ENCODE measurements at regions not wholly inside any gene's neighbourhood (a gene's known extent, or its start where the extent isn't known, plus 50 kb on each side); places are given as distances from the start of the nearest gene placed in this dataset.
A peak's percentile ranks its signal among the peaks of the same experiment; 100 is the strongest.
"Not testable (repeated sequence)": the region's sequence is repeated elsewhere in the genome, so short reads cannot be mapped to it uniquely, and the experiment has no call there.

GRCh38 chr9:87370049-87370685 lies 127.5 kb upstream of the DAPK1 start:
- WGBS, 2 donors (ENCODE audit: extremely low coverage in 2 of 2, insufficient read length in 2 of 2, insufficient replicate concordance in 1 of 2): no CpG with 5 or more reads among the region's 9 CpGs
- no peak for DNase-seq (ENCODE audit: low spot score)
- no peak overlapping the region for H2AFZ ChIP-seq (ENCODE audit: low read length)
- H3K4me1 ChIP-seq (ENCODE audit: control insufficient read depth in 2 of 2, insufficient read depth in 1 of 2, low read depth in 1 of 2, low read length in 2 of 2): no peaks in the 10 kb centered on the region
- no peak overlapping the region for H3K14ac ChIP-seq (ENCODE audit: low read length)
- no peak overlapping the region for H2AK5ac ChIP-seq (ENCODE audit: low read depth, low read length)
- H3K27ac ChIP-seq (replicated peaks; ENCODE audit: low read length): no peak overlapping the region
- no peak overlapping the region for H2BK120ac ChIP-seq (ENCODE audit: low read depth, low read length)
- H3K79me1 ChIP-seq (ENCODE audit: low read depth, low read length): no peaks in the 10 kb centered on the region
- no peak overlapping the region for H3K4ac ChIP-seq (ENCODE audit: low read length)
- H4K91ac ChIP-seq (ENCODE audit: low read depth, low read length, poor library complexity): no peak overlapping the region
- no peak overlapping the region for H2BK15ac ChIP-seq (ENCODE audit: low read length)
- H3K27me3 ChIP-seq (ENCODE audit: control insufficient read depth in 3 of 3, insufficient read depth in 3 of 3, low read depth in 1 of 3, low read length in 3 of 3): no peaks in the 10 kb centered on the region
- H3K9me3 ChIP-seq (replicated peaks in 1 of 2; ENCODE audit: control insufficient read depth in 2 of 2, insufficient read depth in 1 of 2, low read depth in 1 of 2, low read length in 2 of 2): no peaks in the 10 kb centered on the region
- H3K9ac ChIP-seq (ENCODE audit: low read depth, low read length, poor library complexity): no peak overlapping the region
- H2BK5ac ChIP-seq (ENCODE audit: low read length): no peak overlapping the region
- no peak overlapping the region for H3K23ac ChIP-seq (ENCODE audit: low read depth, low read length, poor library complexity)
- H4K8ac ChIP-seq (ENCODE audit: low read depth, low read length): no peak overlapping the region
- H3K4me2 ChIP-seq (ENCODE audit: insufficient read depth, low read length, poor library complexity, severe bottlenecking): no peak overlapping the region
- H3K36me3 ChIP-seq (replicated peaks in 1 of 2; ENCODE audit: control insufficient read depth in 2 of 2, insufficient read depth in 2 of 2, low read length in 2 of 2): no peaks in the 10 kb centered on the region
- H2BK12ac ChIP-seq (ENCODE audit: low read length): no peak overlapping the region
- H3K18ac ChIP-seq (ENCODE audit: low read length): no peak overlapping the region
- H3K4me3 ChIP-seq (ENCODE audit: low read length in 2 of 2): peak overlapping the region in 1 of 2 donors; percentile 22

- WGBS, 2 donors (ENCODE audit: extremely low coverage in 2 of 2, insufficient read length in 2 of 2, insufficient replicate concordance in 1 of 2): no CpG with 5 or more reads among the region's 6 CpGs
- Histone ChIP-seq H4K8ac (ENCODE audit: low read depth, low read length) (no peak overlapping the region), H3K27ac (replicated peaks; ENCODE audit: low read length) (no peak overlapping the region), H3K4me2 (ENCODE audit: insufficient read depth, low read length, poor library complexity, severe bottlenecking) (no peak overlapping the region), H3K9ac (ENCODE audit: low read depth, low read length, poor library complexity) (no peak overlapping the region), H3K23ac (ENCODE audit: low read depth, low read length, poor library complexity) (no peak overlapping the region), H3K14ac (ENCODE audit: low read length) (no peak overlapping the region), H3K4ac (ENCODE audit: low read length) (no peak overlapping the region), H3K27me3 (ENCODE audit: control insufficient read depth in 3 of 3, insufficient read depth in 3 of 3, low read depth in 1 of 3, low read length in 3 of 3) (no peaks in the 10 kb centered on the region), H3K79me1 (ENCODE audit: low read depth, low read length) (no peaks in the 10 kb centered on the region), H2AFZ (ENCODE audit: low read length) (no peak overlapping the region), H3K18ac (ENCODE audit: low read length) (peak overlapping the region; percentile 38), H2AK5ac (ENCODE audit: low read depth, low read length) (no peak overlapping the region), H3K4me3 (ENCODE audit: low read length in 2 of 2) (no peak overlapping the region), H2BK12ac (ENCODE audit: low read length) (no peak overlapping the region), H3K36me3 (replicated peaks in 1 of 2; ENCODE audit: control insufficient read depth in 2 of 2, insufficient read depth in 2 of 2, low read length in 2 of 2) (no peaks in the 10 kb centered on the region), H3K4me1 (ENCODE audit: control insufficient read depth in 2 of 2, insufficient read depth in 1 of 2, low read depth in 1 of 2, low read length in 2 of 2) (no peaks in the 10 kb centered on the region), H3K9me3 (replicated peaks in 1 of 2; ENCODE audit: control insufficient read depth in 2 of 2, insufficient read depth in 1 of 2, low read depth in 1 of 2, low read length in 2 of 2) (no peaks in the 10 kb centered on the region), H2BK15ac (ENCODE audit: low read length) (no peak overlapping the region), H2BK5ac (ENCODE audit: low read length) (no peak overlapping the region), H4K91ac (ENCODE audit: low read depth, low read length, poor library complexity) (no peak overlapping the region), H2BK120ac (ENCODE audit: low read depth, low read length) (no peak overlapping the region)
- no peak for DNase-seq (ENCODE audit: low spot score)
Measured at GRCh38 chr9:87371795-87372355, 125.8 kb upstream of the DAPK1 start.

GRCh38 chr9:87372356-87372851 lies 125.3 kb upstream of the DAPK1 start:
- H3K4me3 ChIP-seq (ENCODE audit: low read length in 2 of 2): no peak overlapping the region
- no peaks in the 10 kb centered on the region for H3K4me1 ChIP-seq (ENCODE audit: control insufficient read depth in 2 of 2, insufficient read depth in 1 of 2, low read depth in 1 of 2, low read length in 2 of 2)
- H3K27ac ChIP-seq (replicated peaks; ENCODE audit: low read length): no peak overlapping the region
- no peak overlapping the region for H3K14ac ChIP-seq (ENCODE audit: low read length)
- H3K9me3 ChIP-seq (replicated peaks in 1 of 2; ENCODE audit: control insufficient read depth in 2 of 2, insufficient read depth in 1 of 2, low read depth in 1 of 2, low read length in 2 of 2): no peaks in the 10 kb centered on the region
- H3K4me2 ChIP-seq (ENCODE audit: insufficient read depth, low read length, poor library complexity, severe bottlenecking): no peak overlapping the region
- no peaks in the 10 kb centered on the region for H3K79me1 ChIP-seq (ENCODE audit: low read depth, low read length)
- DNase-seq (ENCODE audit: low spot score): no peak
- H4K91ac ChIP-seq (ENCODE audit: low read depth, low read length, poor library complexity): no peak overlapping the region
- H2AFZ ChIP-seq (ENCODE audit: low read length): no peak overlapping the region
- no peak overlapping the region for H2BK15ac ChIP-seq (ENCODE audit: low read length)
- H3K36me3 ChIP-seq (replicated peaks in 1 of 2; ENCODE audit: control insufficient read depth in 2 of 2, insufficient read depth in 2 of 2, low read length in 2 of 2): no peaks in the 10 kb centered on the region
- no peak overlapping the region for H2BK120ac ChIP-seq (ENCODE audit: low read depth, low read length)
- H3K23ac ChIP-seq (ENCODE audit: low read depth, low read length, poor library complexity): no peak overlapping the region
- H3K27me3 ChIP-seq (ENCODE audit: control insufficient read depth in 3 of 3, insufficient read depth in 3 of 3, low read depth in 1 of 3, low read length in 3 of 3): no peaks in the 10 kb centered on the region
- no peak overlapping the region for H3K9ac ChIP-seq (ENCODE audit: low read depth, low read length, poor library complexity)
- H2BK12ac ChIP-seq (ENCODE audit: low read length): no peak overlapping the region
- no peak overlapping the region for H3K4ac ChIP-seq (ENCODE audit: low read length)
- H2BK5ac ChIP-seq (ENCODE audit: low read length): no peak overlapping the region
- no peak overlapping the region for H3K18ac ChIP-seq (ENCODE audit: low read length)
- no CpG with 5 or more reads among the region's 10 CpGs for WGBS, 2 donors (ENCODE audit: extremely low coverage in 2 of 2, insufficient read length in 2 of 2, insufficient replicate concordance in 1 of 2)
- H2AK5ac ChIP-seq (ENCODE audit: low read depth, low read length): no peak overlapping the region
- no peak overlapping the region for H4K8ac ChIP-seq (ENCODE audit: low read depth, low read length)

GRCh38 chr9:87374023-87374919 lies 123.4 kb upstream of the DAPK1 start:
- DNase-seq (ENCODE audit: low spot score); H4K91ac ChIP-seq (ENCODE audit: low read depth, low read length, poor library complexity); H3K4ac ChIP-seq (ENCODE audit: low read length); H4K8ac ChIP-seq (ENCODE audit: low read depth, low read length); H3K18ac ChIP-seq (ENCODE audit: low read length); H3K23ac ChIP-seq (ENCODE audit: low read depth, low read length, poor library complexity); H2BK120ac ChIP-seq (ENCODE audit: low read depth, low read length); H2BK12ac ChIP-seq (ENCODE audit: low read length); H3K4me1 ChIP-seq (ENCODE audit: control insufficient read depth in 2 of 2, insufficient read depth in 1 of 2, low read depth in 1 of 2, low read length in 2 of 2); H2BK15ac ChIP-seq (ENCODE audit: low read length); H3K27me3 ChIP-seq (ENCODE audit: control insufficient read depth in 3 of 3, insufficient read depth in 3 of 3, low read depth in 1 of 3, low read length in 3 of 3); H3K4me2 ChIP-seq (ENCODE audit: insufficient read depth, low read length, poor library complexity, severe bottlenecking); H2AK5ac ChIP-seq (ENCODE audit: low read depth, low read length); H3K14ac ChIP-seq (ENCODE audit: low read length); H2AFZ ChIP-seq (ENCODE audit: low read length); H3K9ac ChIP-seq (ENCODE audit: low read depth, low read length, poor library complexity); H3K79me1 ChIP-seq (ENCODE audit: low read depth, low read length); H3K27ac ChIP-seq (replicated peaks; ENCODE audit: low read length); H2BK5ac ChIP-seq (ENCODE audit: low read length); H3K9me3 ChIP-seq (replicated peaks in 1 of 2; ENCODE audit: control insufficient read depth in 2 of 2, insufficient read depth in 1 of 2, low read depth in 1 of 2, low read length in 2 of 2); H3K36me3 ChIP-seq (replicated peaks in 1 of 2; ENCODE audit: control insufficient read depth in 2 of 2, insufficient read depth in 2 of 2, low read length in 2 of 2); H3K4me3 ChIP-seq (ENCODE audit: low read length in 2 of 2): not testable (repeated sequence)
- WGBS, 2 donors (ENCODE audit: extremely low coverage in 2 of 2, insufficient read length in 2 of 2, insufficient replicate concordance in 1 of 2): no CpG with 5 or more reads among the region's 10 CpGs

Measured in neuronal stem cell (in vitro differentiated cells).